AG10803 (cell line): ENCODE measurements at regions not wholly inside any gene's neighbourhood (a gene's known extent, or its start where the extent isn't known, plus 50 kb on each side); places are given as distances from the start of the nearest gene placed in this dataset.
A peak's percentile ranks its signal among the peaks of the same experiment; 100 is the strongest.

Experiments used
- DNase-seq: peaks from one replicate; pipeline ENCODE4 v3.0.0; 2010; ENCODE audit warnings: low read depth
- H3K4me3 ChIP-seq: 2 replicates; pipeline ENCODE4 v1.5.1; 2011; ENCODE audit warnings: mild to moderate bottlenecking, low read length, control low read depth
- TF ChIP-seq, protein P1 (sequence below): conservative IDR thresholded peaks from 2 replicates; pipeline ENCODE4 v1.5.1; 2011; ENCODE audit warnings: mild to moderate bottlenecking, low read length, control low read depth, inconsistent platforms

DNA sequence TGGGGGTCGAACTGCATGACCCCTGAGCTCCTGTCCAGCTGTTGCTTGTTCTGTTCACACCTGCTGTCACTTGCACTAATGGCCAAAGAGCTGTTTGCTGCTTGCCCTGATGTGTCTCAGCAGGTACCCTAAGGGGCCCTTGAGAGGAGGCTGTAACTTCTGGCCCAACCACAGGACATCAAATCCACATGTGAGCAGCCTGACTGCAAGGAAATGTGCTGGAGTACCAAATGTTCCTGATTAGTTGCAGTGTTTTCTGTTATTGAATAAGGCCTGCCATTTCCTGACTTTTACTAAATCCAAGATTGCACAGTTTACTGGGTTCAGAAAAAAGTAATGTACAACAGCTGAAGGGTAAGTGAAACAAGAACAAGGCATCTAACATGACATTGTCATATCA, 91.7 kb upstream of the IL6 start:
- H3K4me3 ChIP-seq = no peak overlapping the region
- DNase-seq = peak; percentile 63
- TF ChIP-seq, protein P1, sequence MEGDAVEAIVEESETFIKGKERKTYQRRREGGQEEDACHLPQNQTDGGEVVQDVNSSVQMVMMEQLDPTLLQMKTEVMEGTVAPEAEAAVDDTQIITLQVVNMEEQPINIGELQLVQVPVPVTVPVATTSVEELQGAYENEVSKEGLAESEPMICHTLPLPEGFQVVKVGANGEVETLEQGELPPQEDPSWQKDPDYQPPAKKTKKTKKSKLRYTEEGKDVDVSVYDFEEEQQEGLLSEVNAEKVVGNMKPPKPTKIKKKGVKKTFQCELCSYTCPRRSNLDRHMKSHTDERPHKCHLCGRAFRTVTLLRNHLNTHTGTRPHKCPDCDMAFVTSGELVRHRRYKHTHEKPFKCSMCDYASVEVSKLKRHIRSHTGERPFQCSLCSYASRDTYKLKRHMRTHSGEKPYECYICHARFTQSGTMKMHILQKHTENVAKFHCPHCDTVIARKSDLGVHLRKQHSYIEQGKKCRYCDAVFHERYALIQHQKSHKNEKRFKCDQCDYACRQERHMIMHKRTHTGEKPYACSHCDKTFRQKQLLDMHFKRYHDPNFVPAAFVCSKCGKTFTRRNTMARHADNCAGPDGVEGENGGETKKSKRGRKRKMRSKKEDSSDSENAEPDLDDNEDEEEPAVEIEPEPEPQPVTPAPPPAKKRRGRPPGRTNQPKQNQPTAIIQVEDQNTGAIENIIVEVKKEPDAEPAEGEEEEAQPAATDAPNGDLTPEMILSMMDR = no peak

DNA sequence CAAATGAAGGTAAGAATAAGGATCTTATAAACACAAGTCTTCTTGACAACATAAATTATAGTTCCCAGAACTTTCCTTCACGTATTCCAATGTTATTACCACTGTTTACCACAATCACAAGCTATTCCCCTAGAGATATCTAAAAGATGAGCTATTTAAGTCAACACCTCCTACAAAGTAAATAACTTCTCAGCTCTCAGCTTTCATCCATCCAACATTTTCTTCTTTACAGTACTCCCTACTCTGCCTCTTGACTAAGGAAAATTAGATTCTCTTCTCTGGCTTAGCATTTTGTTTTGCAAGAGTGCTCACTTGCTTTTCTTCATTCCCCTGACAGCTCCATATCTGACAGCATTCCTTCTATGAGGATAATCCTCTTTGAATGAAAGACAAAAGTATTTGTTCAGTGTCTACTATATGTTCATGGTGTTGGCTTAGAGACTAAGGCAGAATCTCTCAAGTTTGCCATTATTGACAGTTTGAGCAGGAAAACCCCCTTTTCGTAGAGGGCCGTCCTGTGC, 93.0 kb upstream of the IL6 start:
- TF ChIP-seq, protein P1 = no peak
- H3K4me3 ChIP-seq = no peak overlapping the region
- peak; percentile 46 for DNase-seq

DNA sequence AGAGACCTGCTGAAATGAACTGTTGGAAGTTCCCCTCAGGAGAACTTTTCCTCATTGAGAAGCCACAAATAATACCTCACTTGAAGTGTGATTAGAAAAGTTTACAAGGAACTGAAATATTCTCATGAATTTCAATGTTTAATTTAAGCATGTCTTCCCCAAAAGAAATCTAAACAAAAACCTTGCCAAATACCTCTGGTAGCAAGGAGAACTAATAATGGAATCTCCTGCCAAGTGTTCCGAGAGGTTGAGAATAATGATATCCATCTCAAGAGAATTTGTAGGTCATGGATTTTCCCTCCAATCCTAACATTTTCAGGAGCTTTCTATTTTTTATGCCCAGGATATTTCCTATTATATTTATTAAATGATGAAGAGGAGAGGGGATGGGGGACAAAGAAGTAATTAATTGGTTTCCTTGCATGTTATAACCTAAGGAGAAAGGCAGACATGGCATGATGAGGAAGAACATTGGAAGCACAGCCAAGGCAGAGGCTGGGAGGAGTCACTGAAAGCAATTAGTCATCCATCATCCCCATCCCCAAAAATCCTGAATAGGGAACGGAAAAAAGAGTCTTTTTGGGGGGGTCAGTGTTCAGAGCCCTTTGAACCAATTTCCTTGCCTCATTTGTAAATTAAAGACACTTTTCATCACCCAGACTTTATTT, 93.6 kb upstream of the IL6 start:
- TF ChIP-seq, protein P1 = no peak

DNA sequence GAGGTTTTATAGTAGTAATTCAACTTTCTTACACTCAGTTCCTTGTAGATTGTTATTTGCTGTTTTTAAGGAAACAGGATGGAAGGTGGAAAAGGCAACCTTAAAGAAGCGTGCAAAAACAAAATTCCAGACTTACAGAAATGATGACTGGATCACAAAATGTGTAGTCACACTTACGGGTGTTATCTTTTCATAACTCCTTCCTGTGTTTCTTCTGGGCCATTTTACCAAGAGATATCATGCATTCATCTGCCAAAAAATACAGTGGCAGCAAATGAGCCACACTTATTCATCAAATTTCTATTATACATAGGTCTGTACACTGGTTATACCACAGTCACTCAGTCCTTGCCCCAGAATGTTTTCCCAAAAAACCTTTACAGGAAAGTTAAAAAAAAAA, 94.3 kb upstream of the IL6 start:
- DNase-seq = no peak
- TF ChIP-seq, protein P1 = no peak
- H3K4me3 ChIP-seq = no peak overlapping the region

More for the DNA sequence above, 93.6 kb upstream of the IL6 start:
- H3K4me3 ChIP-seq = no peak overlapping the region
- peak; percentile 45 for DNase-seq

DNA sequence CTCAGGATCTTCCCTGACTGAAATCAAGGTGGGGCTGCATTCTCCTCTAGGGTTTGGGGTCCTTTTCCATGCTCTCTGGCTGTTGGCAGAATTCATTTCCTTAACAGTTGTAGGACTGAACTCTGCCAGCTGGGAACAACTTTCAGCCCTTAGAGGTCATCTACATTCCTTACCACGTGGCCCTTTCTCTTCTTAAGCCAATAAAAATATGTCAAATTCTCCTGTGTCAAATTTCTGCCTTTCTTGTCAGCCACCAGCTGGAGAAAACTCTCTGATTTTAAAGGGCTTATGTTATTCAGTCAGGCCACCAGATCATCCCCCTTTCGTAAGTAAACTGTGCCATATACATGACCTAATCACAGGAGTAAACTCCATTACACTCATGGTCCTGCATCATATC, 95.3 kb upstream of the IL6 start:
- no peak overlapping the region for H3K4me3 ChIP-seq
- TF ChIP-seq, protein P1 = no peak
- no peak for DNase-seq

DNA sequence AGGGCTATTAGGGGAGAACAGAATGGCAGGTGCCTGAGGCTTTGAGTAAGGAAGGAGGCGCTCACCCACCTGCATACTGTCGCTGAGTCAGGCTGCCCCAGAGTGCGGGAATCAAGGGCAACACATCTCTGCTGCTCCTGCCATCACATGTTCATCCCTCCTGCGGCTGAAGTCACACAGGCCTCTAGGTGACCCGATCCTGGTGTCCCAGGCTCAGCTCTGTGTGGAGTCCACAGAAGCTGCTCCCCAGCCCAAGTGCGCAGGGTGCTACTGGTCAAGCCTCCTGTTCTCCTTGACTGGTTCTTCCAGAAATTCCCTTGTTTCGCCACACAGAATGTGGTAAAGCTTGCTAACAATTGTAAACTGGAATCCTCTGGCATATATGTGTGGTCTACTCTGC, 96.9 kb upstream of the IL6 start:
- no peak overlapping the region for H3K4me3 ChIP-seq
- no peak for DNase-seq
- TF ChIP-seq, protein P1 = no peak

DNA sequence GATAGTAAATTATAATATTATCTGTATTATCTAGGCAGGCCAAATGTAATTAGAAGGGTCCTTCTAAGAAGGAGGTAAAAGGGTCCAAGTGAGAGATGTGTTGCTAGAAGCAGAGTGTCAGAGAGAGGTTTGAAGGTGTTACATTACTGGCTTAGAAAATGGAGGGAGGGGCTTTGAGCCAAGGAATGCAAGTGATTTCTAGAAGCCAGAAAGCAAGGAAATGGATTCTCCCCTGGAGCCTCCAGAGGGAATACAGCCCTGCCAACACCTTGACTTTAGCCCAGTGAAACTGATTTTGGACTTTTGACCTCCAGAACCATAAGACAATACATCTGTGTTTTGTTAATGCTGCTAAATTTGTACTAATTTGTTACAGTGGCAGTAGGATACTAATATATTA, 97.9 kb upstream of the IL6 start:
- H3K4me3 ChIP-seq = no peak overlapping the region
- TF ChIP-seq, protein P1 = no peak
- DNase-seq = peak; percentile 16
